Posterior cingulate gyrus (tissue), 11 donors: ENCODE measurements at regions not wholly inside any gene's neighbourhood (a gene's known extent, or its start where the extent isn't known, plus 50 kb on each side); places are given as distances from the start of the nearest gene placed in this dataset.

Experiments used
- DNase-seq, 10 donors: peaks; one replicate each; pipeline versions ENCODE4 v3.0.0 to v3.0.0-alpha.2; 2020 to 2021; ENCODE audit warnings: mixed read lengths in 3 of 10
- intact Hi-C: fragments of 100-400 bp; cut with DNase I; formaldehyde crosslinking; loops from one replicate; pipeline ENCODE4 v1.15.1; 2023

- intact Hi-C loops: no loop called here
Observed at GRCh38 chrX:39631276-39632229, 466.2 kb downstream of the BCOR start.

GRCh38 chrX:39633293-39633692 lies 464.5 kb downstream of the BCOR start:
- no peak for DNase-seq

More at GRCh38 chrX:39631276-39632229, 466.2 kb downstream of the BCOR start:
- no peak for DNase-seq

GRCh38 chrX:39636481-39636880 lies 461.3 kb downstream of the BCOR start:
- intact Hi-C loops: no loop called here
- no peak for DNase-seq

More at GRCh38 chrX:39633293-39633692, 464.5 kb downstream of the BCOR start:
- intact Hi-C loops: no loop called here

GRCh38 chrX:39638526-39638925 lies 459.2 kb downstream of the BCOR start:
- DNase-seq: no peak
- intact Hi-C loops: no loop called here

GRCh38 chrX:39639871-39640270 lies 457.9 kb downstream of the BCOR start:
- intact Hi-C loops: no loop called here
- no peak for DNase-seq

- no peak for DNase-seq
- intact Hi-C loops: no loop called here
Observed at GRCh38 chrX:39640866-39641265, 456.9 kb downstream of the BCOR start.

- intact Hi-C loops: no loop called here
- DNase-seq: no peak
Observed at GRCh38 chrX:39642071-39642470, 455.7 kb downstream of the BCOR start.

GRCh38 chrX:39643550-39643949 lies 454.2 kb downstream of the BCOR start:
- no peak for DNase-seq
- intact Hi-C loops: no loop called here

GRCh38 chrX:39645178-39645895 lies 452.4 kb downstream of the BCOR start:
- peak in 2 of 10 donors; percentile 31 to 87 for DNase-seq
- intact Hi-C loops: no loop called here

GRCh38 chrX:39648548-39649254 lies 449.1 kb downstream of the BCOR start:
- intact Hi-C loops: no loop called here
- DNase-seq: no peak

- intact Hi-C loops: no loop called here
- DNase-seq: no peak
Observed at GRCh38 chrX:39650768-39651347, 446.9 kb downstream of the BCOR start.

- intact Hi-C loops: loop anchor here (2.0 kb wide), 1 partner anchor 162 kb away; no protein-coding TSS in a partner anchor
- peak in 2 of 10 donors; percentile 33 to 41 for DNase-seq
Observed at GRCh38 chrX:39652336-39652735, 445.4 kb downstream of the BCOR start.

- intact Hi-C loops: loop anchor here (1.0 to 2.0 kb wide), 2 partner anchors 35 to 161 kb away; no protein-coding TSS in a partner anchor
- peak in 8 of 10 donors; percentile 23 to 91 (median 44) for DNase-seq
Observed at GRCh38 chrX:39653691-39654090, 444.1 kb downstream of the BCOR start.

- peak in 1 of 10 donors; percentile 67 for DNase-seq
- intact Hi-C loops: no loop called here
Observed at GRCh38 chrX:39654183-39654925, 443.4 kb downstream of the BCOR start.

GRCh38 chrX:39654952-39655351 lies 442.8 kb downstream of the BCOR start:
- DNase-seq: no peak
- intact Hi-C loops: no loop called here

GRCh38 chrX:39661116-39661907 lies 436.4 kb downstream of the BCOR start:
- intact Hi-C loops: no loop called here
- DNase-seq: no peak

- intact Hi-C loops: no loop called here
- no peak for DNase-seq
Observed at GRCh38 chrX:39665830-39666518, 431.8 kb downstream of the BCOR start.

GRCh38 chrX:39667191-39667590 lies 430.6 kb downstream of the BCOR start:
- intact Hi-C loops: no loop called here
- DNase-seq: no peak
